ENCODE measurements at regions not wholly inside any gene's neighbourhood (a gene's known extent, or its start where the extent isn't known, plus 50 kb on each side); places are given as distances from the start of the nearest gene placed in this dataset.

DNA sequence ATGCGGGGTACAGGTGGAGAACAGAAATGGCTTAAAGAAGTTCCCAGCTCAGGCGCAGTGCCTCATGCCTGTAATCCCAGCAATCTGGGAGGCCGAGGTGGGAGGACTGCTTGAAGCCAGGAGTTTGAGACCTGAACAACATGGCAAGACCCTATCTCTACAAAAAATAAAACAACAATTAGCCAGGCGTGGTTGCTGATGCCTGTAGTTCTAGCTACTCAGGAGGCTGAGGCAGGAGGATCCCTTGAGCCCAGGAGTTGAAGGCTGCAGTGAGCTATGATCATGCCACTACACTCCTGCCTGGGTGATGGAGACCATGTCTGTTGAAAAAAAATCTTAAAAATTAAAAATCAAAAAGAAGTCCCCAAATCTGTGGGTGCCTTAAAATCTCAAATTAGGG, 228.3 kb upstream of the WSB1 start:
- TF ChIP-seq, protein P1, sequence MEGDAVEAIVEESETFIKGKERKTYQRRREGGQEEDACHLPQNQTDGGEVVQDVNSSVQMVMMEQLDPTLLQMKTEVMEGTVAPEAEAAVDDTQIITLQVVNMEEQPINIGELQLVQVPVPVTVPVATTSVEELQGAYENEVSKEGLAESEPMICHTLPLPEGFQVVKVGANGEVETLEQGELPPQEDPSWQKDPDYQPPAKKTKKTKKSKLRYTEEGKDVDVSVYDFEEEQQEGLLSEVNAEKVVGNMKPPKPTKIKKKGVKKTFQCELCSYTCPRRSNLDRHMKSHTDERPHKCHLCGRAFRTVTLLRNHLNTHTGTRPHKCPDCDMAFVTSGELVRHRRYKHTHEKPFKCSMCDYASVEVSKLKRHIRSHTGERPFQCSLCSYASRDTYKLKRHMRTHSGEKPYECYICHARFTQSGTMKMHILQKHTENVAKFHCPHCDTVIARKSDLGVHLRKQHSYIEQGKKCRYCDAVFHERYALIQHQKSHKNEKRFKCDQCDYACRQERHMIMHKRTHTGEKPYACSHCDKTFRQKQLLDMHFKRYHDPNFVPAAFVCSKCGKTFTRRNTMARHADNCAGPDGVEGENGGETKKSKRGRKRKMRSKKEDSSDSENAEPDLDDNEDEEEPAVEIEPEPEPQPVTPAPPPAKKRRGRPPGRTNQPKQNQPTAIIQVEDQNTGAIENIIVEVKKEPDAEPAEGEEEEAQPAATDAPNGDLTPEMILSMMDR (IDR thresholded peaks at IDR 0.05; ENCODE audit: insufficient read depth, low read length), result no peak
- TF ChIP-seq POLR2AphosphoS5 (IDR thresholded peaks at IDR 0.05; ENCODE audit: low read depth) (no peak), SPI1 (IDR thresholded peaks at IDR 0.05; ENCODE audit: borderline replicate concordance, low read depth) (no peak), GABPA (IDR thresholded peaks at IDR 0.05; ENCODE audit: low read depth) (no peak)
- TF ChIP-seq, protein P2, sequence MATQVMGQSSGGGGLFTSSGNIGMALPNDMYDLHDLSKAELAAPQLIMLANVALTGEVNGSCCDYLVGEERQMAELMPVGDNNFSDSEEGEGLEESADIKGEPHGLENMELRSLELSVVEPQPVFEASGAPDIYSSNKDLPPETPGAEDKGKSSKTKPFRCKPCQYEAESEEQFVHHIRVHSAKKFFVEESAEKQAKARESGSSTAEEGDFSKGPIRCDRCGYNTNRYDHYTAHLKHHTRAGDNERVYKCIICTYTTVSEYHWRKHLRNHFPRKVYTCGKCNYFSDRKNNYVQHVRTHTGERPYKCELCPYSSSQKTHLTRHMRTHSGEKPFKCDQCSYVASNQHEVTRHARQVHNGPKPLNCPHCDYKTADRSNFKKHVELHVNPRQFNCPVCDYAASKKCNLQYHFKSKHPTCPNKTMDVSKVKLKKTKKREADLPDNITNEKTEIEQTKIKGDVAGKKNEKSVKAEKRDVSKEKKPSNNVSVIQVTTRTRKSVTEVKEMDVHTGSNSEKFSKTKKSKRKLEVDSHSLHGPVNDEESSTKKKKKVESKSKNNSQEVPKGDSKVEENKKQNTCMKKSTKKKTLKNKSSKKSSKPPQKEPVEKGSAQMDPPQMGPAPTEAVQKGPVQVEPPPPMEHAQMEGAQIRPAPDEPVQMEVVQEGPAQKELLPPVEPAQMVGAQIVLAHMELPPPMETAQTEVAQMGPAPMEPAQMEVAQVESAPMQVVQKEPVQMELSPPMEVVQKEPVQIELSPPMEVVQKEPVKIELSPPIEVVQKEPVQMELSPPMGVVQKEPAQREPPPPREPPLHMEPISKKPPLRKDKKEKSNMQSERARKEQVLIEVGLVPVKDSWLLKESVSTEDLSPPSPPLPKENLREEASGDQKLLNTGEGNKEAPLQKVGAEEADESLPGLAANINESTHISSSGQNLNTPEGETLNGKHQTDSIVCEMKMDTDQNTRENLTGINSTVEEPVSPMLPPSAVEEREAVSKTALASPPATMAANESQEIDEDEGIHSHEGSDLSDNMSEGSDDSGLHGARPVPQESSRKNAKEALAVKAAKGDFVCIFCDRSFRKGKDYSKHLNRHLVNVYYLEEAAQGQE (IDR thresholded peaks at IDR 0.05; ENCODE audit: insufficient replicate concordance, low read depth), result no peak
